ENCODE measurements at regions not wholly inside any gene's neighbourhood (a gene's known extent, or its start where the extent isn't known, plus 50 kb on each side); places are given as distances from the start of the nearest gene placed in this dataset.

DNA sequence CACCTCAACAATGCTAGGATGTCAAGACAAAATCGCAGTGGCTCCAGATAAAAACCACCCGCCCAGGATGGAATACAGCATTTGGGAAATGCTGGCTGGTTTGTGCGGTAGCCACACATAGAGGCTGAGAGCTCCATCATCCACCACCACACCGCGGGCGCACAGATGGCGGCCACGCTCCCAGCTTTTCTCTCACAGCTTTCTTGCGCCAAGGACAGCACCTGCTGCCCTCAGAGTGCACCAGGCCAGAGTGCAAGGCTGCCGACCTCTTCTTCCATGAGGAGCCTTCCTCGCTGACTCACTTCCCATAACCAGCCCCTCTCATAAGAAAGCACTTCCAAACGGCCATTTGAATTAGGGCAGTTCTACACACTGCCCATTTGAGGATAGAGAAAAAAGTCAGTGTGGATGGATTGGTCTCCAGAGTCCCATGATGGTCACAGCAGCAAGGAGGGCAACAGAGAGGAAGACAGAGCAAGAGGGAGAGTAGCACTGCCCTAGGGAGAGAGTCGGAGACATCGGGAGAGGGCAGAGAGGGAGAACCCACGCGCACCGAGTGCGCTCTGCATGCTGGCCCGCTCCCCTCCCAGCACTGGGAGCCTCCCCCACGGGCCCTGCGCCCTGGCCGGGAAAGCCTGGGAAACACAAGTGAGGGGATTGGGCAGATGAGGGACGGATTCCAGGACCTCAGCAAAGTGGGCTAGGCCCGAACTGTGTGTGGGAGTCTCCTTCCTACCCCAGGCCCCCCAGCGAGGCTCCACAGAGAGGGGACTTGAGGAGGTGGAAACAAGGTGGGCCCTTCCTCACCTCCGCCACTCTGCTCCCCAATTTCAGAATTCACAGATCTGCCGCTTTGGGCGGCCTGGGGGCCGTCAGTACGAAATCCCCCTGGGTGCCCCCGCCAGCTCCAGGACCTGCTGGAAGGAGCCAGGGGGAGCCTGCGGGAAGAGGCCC, 156.9 kb downstream of the USP12 start:
- no peak for DNase-seq (ENCODE audit: low read depth in 2 of 3, low spot score in 2 of 3)

- no peak for DNase-seq (ENCODE audit: low read depth in 2 of 3, low spot score in 2 of 3)
These were observed 159.0 kb downstream of the USP12 start for GRCh38 chr13:27012482-27013197.

GRCh38 chr13:27011661-27012060, 159.9 kb downstream of the USP12 start:
- no peak for DNase-seq (ENCODE audit: low read depth in 2 of 3, low spot score in 2 of 3)

DNA sequence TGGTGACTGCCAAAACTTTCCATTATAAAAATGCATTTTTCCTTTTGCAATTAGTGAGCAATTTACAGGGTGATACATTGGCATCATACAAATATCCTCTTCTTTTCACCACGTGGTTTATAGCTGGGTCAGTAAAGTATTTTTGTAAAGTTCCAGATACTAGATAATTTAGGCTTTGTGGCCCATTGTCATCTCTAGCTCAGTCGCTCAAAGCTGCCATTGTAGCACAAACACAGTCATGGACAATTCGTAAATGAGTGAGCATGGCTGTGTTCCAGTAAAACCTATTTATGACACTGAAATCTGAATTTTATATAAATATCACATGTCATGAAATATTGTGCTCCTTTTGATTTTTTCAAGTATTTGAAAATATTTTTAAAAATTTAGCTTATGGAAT, 162.9 kb downstream of the USP12 start:
- DNase-seq (ENCODE audit: low read depth in 2 of 3, low spot score in 2 of 3), result no peak

- DNase-seq (ENCODE audit: low read depth in 2 of 3, low spot score in 2 of 3), result no peak
These were observed 164.4 kb downstream of the USP12 start for GRCh38 chr13:27007166-27007565.

DNA sequence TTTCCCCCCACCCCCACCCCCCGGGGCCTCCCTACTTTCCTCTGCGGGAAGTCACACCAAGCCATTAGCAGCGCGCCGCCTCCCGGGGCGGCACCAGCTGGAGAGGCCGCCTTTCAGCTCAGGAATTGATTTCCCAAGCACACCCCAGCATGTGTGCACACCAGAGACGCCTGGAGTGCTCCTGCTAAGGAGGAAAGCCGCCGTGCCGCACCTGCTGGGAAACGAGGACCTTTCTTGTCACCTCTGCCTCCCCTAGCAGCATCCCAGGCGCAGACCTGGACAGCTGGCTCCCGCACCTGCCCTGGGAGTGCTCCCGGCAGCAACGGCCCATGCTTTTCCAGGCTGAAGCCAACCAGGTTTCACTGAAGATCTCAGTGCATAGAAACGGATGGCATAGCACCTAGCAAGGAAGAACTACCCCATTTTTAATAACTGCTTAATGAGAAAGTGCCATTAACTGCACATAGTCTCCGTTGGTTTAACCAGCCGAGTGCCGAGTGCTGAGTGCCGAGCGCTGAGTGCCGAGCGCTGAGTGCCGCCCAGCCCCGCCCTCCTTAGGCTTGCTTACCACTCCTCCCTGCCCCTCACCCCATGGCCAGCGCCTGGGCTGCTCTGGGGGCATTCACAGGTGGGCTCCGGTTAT, 165.0 kb downstream of the USP12 start:
- DNase-seq (ENCODE audit: low read depth in 2 of 3, low spot score in 2 of 3), result no peak

DNA sequence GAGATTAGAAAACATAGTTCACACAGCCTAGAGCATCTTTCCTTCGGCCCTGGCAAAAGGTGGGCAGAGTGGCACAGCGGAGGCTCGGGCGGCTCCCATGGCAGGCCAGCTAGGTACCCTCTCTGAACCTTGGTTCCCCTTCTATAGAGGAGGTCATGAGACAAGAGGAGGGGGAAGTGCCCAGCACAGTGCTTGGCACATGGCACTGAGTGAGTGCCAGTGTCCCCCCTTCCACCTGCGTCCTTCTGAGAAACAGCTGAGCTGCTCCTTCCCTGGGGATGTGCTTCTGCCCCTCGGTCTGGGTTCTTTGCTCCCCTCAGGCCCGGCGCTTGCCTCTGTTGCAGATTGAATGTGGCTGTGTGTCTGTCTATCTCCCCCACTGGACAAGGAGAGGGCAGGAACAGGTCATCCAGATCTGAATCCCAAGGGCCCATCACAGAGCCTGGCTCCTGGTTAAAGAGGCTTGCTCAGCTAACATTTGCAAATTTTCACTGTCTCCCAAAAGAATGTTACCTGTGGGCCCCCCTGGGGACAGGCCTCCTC, 165.6 kb downstream of the USP12 start:
- no peak for DNase-seq (ENCODE audit: low read depth in 2 of 3, low spot score in 2 of 3)

DNA sequence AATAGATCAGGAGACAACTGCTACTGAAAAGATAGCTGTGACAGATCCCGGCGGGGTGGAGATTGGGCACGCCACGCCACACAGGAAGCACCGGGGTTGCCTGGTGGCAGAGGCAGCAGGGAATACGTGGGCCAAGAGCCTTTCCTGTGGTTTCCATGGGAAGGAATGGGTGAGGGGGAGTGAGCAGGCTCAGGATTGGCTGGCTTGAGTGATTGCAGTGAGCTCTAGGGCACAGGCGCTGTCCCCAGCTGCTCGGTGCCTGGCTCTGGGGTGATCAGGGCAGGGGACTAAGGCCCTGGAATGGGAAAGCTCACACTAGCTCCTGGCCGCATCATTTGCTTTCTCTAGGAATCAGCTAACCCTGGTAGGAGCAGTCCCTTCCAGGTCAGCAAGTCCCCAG, 166.1 kb downstream of the USP12 start:
- DNase-seq (ENCODE audit: low read depth in 2 of 3, low spot score in 2 of 3), result no peak

DNA sequence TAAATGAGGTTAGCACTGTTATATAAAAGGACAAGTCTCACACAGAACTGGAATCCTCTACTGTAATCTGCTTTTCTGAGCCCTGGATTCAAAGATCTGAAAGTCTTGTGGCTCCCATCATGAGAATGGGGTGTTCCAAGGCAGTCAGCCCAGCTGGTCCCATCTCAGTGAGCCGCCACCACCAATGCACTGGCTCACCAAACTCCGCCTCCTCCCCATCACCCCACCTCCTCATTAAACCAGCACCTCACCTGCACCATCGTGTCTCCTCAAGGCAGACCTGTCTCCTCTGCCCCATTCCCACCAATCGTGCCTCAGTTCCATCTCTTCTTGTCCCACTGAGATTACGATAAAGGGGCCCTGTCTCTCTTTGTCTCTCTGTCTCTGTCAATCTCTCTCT, 166.7 kb downstream of the USP12 start:
- no peak for DNase-seq (ENCODE audit: low read depth in 2 of 3, low spot score in 2 of 3)

GRCh38 chr13:27004326-27004725, 167.3 kb downstream of the USP12 start:
- DNase-seq (ENCODE audit: low read depth in 2 of 3, low spot score in 2 of 3), result no peak

- no peak for DNase-seq (ENCODE audit: low read depth in 2 of 3, low spot score in 2 of 3)
These were observed 169.9 kb downstream of the USP12 start for GRCh38 chr13:27001705-27002104.

GRCh38 chr13:27000686-27001085, 170.9 kb downstream of the USP12 start:
- DNase-seq (ENCODE audit: low read depth in 2 of 3, low spot score in 2 of 3), result no peak

GRCh38 chr13:26999499-26999898, 172.1 kb downstream of the USP12 start:
- no peak for DNase-seq (ENCODE audit: low read depth in 2 of 3, low spot score in 2 of 3)

GRCh38 chr13:26998292-26998691, 173.3 kb downstream of the USP12 start:
- DNase-seq (ENCODE audit: low read depth in 2 of 3, low spot score in 2 of 3), result no peak

DNA sequence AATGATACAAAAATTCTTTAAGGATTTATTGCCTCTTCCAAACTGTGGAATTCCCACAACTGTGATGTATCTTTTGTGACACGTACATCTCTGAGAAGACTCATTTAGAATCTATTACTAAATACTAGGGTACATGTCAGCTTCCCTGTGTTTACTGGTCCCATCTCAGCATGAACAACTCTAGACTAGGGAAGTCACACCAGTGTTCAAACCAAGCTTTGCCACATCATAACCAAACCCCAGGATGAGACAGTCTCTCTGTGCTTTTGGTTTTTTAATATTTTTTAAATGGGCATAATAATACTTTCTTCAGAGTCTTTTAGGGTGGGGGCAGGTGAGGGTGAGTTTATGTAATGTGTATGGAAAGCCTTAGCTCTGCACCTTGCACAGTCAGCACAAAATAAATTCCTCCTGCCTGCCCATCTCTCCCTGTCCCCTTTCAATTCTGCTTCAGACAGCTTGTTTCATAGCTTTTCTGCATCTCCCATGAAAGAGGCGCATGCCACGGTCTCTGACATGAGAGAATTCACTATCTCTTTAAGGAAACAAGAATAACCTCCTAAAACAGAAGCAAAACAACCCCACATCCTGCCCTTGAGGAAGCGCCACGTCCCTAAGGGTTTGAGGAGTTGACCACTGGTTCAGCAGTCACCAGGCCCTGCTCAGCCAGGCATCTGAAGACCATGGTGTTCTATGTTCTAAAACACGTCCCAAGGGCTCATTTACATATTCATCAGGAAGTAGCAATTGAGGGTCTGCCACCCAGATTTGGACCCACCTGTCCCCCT, 174.5 kb downstream of the USP12 start:
- DNase-seq (ENCODE audit: low read depth in 2 of 3, low spot score in 2 of 3), result no peak

DNA sequence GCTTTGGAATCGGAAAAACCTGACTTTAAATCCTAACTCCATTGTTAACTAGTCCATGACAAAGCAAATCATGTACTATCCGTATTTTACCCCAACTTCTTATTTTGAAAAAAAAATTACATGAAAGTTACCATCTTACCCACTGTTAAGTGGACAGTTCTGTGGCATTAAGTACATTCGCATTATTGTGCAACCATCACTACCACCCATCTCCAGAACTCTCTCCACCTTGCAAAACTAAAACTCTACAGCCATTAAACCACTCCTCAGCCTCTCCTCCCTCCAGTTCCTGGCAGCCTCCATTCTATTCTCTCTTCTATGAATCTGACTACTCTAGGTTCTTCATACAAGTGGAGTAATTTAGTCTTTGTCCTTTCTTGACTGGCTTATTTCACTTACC, 176.5 kb downstream of the USP12 start:
- DNase-seq (ENCODE audit: low read depth in 2 of 3, low spot score in 2 of 3), result no peak

- DNase-seq (ENCODE audit: low read depth in 2 of 3, low spot score in 2 of 3), result no peak
These were observed 177.8 kb downstream of the USP12 start for GRCh38 chr13:26993780-26994179.

DNA sequence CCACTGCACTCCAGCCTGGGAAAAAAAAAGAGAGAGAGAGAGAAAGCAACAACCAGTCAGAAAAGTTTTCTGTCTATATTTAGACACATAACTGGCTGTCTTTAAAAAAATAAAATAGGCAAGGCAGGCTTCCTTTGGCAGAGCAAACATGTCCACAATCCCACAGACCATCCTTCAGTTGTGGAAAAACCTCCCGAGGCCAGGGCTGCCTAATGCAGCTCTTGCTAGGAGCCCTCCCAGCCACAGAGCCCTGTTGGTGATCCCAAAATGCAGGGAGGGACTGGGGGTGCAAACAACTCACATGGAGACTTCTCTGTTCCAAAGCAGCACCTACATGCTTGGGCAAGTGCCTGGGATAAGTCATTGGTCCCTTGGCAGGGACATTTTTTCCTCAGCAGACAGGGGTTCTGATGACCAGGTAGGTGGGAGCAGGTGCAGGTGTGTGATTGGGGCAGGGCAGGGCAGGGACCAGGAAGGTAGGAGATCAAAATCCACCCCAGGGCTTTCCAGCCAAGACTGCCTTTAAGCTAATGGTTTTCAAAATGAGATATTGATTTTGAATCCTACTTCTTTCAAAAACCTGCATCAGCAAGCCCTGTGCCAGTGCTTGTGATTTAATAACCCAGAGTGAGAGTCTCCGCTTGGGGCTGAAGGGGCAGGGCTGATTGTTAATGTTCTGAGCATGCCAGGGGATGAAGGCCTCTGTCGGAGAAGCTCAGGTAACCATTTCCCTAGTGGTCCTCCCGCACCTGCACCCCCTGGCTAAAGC, 178.5 kb downstream of the USP12 start:
- no peak for DNase-seq (ENCODE audit: low read depth in 2 of 3, low spot score in 2 of 3)

- no peak for DNase-seq (ENCODE audit: low read depth in 2 of 3, low spot score in 2 of 3)
These were observed 180.0 kb downstream of the USP12 start for GRCh38 chr13:26991508-26992181.
